ENCODE measurements at regions not wholly inside any gene's neighbourhood (a gene's known extent, or its start where the extent isn't known, plus 50 kb on each side); places are given as distances from the start of the nearest gene placed in this dataset.
A peak's percentile ranks its signal among the peaks of the same experiment; 100 is the strongest.

DNA sequence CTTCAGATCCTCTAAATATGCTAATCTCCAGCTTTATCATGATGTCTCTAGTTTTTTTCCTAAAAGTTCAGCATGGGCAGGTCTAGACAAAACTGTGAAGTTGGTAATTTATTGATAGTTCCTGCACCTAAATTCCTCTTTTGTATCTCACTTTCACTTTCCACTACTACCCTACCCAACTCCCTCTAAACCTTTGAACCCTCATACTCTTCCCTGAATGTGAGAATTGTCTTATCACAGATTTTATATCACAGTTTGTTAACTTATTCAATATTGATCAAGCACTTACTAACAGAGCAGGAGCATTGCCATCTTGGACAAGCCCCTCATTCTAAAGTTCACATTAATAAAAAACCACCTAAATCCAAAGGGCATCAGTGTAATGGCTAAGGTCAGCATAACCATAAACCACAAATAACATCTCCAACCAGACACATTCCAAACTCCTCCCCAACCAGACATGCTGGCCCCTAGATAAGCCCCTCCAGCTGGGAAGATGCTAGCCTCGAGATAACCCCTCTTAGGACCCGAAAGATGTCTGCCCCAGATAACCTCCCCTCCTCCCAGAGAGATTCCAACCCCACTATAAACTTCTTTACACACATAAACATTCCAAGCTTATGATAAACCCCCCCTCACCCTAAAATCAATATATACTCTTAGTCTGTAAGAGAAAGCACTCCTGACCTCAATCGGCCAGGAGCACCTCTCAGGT is 78.7 kb downstream of the FSCB start:
- Mint-ChIP-seq H3K27ac (ENCODE audit: unreplicated experiment) (no peak overlapping the region), H3K4me1 (ENCODE audit: low read depth, unreplicated experiment) (peaks cover 17% of the 10 kb centered on the region), H3K36me3 (ENCODE audit: insufficient read depth, unreplicated experiment) (peaks cover 5% of the 10 kb centered on the region), H3K9me3 (ENCODE audit: unreplicated experiment) (peaks cover 60% of the 10 kb centered on the region), H3K27me3 (ENCODE audit: insufficient read depth, unreplicated experiment) (no peaks in the 10 kb centered on the region), H3K4me3 (ENCODE audit: unreplicated experiment) (no peak overlapping the region)
- H3K36me3 ChIP-seq (ENCODE audit: control insufficient read depth, insufficient read depth, low read length): no peaks in the 10 kb centered on the region
- ChIA-PET POLR2A (no interaction called here), CTCF (no interaction called here)
- TF ChIP-seq CTCF (IDR thresholded peaks at IDR 0.05; ENCODE audit: insufficient read depth in 1 of 2, low read depth in 1 of 2, low read length in 1 of 2, severe bottlenecking in 1 of 2, unreplicated experiment in 1 of 2): no peak
- no peaks in the 10 kb centered on the region for H3K27me3 ChIP-seq (replicated peaks; ENCODE audit: control insufficient read depth, insufficient read depth, low read length)
- H3K9me3 ChIP-seq: peaks cover 7% of the 10 kb centered on the region
- DNase-seq: peak; percentile 4 to 48
- intact Hi-C loops (cut with micrococcal nuclease; ENCODE audit: unreplicated experiment): no loop called here
- H3K4me1 ChIP-seq: peaks cover 6% of the 10 kb centered on the region; the same call in 1 of the 2 replicates
- H3K4me3 ChIP-seq (ENCODE audit: low read depth, low read length): no peak overlapping the region
- no TSS peak for BruUV-seq (replicated peaks)

- Mint-ChIP-seq H3K9me3 (ENCODE audit: unreplicated experiment) (peaks cover 60% of the 10 kb centered on the region), H3K36me3 (ENCODE audit: insufficient read depth, unreplicated experiment) (peaks cover 9% of the 10 kb centered on the region), H3K4me1 (ENCODE audit: low read depth, unreplicated experiment) (peaks cover 11% of the 10 kb centered on the region), H3K27ac (ENCODE audit: unreplicated experiment) (no peak overlapping the region), H3K4me3 (ENCODE audit: unreplicated experiment) (no peak overlapping the region), H3K27me3 (ENCODE audit: insufficient read depth, unreplicated experiment) (no peaks in the 10 kb centered on the region)
- intact Hi-C loops (cut with micrococcal nuclease; ENCODE audit: unreplicated experiment): no loop called here
- no peak overlapping the region for H3K4me3 ChIP-seq (ENCODE audit: low read depth, low read length)
- H3K9me3 ChIP-seq: peaks cover 34% of the 10 kb centered on the region
- no peak for TF ChIP-seq CTCF (IDR thresholded peaks at IDR 0.05; ENCODE audit: insufficient read depth in 1 of 2, low read depth in 1 of 2, low read length in 1 of 2, severe bottlenecking in 1 of 2, unreplicated experiment in 1 of 2)
- CTCF ChIA-PET: no interaction called here
- POLR2A ChIA-PET: no interaction called here
- peaks cover 1% of the 10 kb centered on the region; the same call in 1 of the 2 replicates for H3K36me3 ChIP-seq (ENCODE audit: control insufficient read depth, insufficient read depth, low read length)
- DNase-seq: no peak
- no peaks in the 10 kb centered on the region for H3K27me3 ChIP-seq (replicated peaks; ENCODE audit: control insufficient read depth, insufficient read depth, low read length)
- H3K4me1 ChIP-seq: peaks cover 12% of the 10 kb centered on the region
- BruUV-seq (replicated peaks): no TSS peak
These were observed 84.4 kb downstream of the FSCB start for GRCh38 chr14:44422699-44423098.

GRCh38 chr14:44420226-44420625 is 86.9 kb downstream of the FSCB start:
- Histone ChIP-seq H3K4me1 (peaks cover 20% of the 10 kb centered on the region), H3K9me3 (peaks cover 56% of the 10 kb centered on the region), H3K27me3 (replicated peaks; ENCODE audit: control insufficient read depth, insufficient read depth, low read length) (no peaks in the 10 kb centered on the region), H3K4me3 (ENCODE audit: low read depth, low read length) (no peak overlapping the region), H3K36me3 (ENCODE audit: control insufficient read depth, insufficient read depth, low read length) (peaks cover 1% of the 10 kb centered on the region; the same call in 1 of the 2 replicates)
- CTCF ChIA-PET: no interaction called here
- no TSS peak for BruUV-seq (replicated peaks)
- no peak overlapping the region for H3K27ac Mint-ChIP-seq (ENCODE audit: unreplicated experiment)
- peaks cover 24% of the 10 kb centered on the region for H3K36me3 Mint-ChIP-seq (ENCODE audit: insufficient read depth, unreplicated experiment)
- H3K4me1 Mint-ChIP-seq (ENCODE audit: low read depth, unreplicated experiment): peaks cover 17% of the 10 kb centered on the region
- no peak for DNase-seq
- intact Hi-C loops (cut with micrococcal nuclease; ENCODE audit: unreplicated experiment): no loop called here
- no peak for TF ChIP-seq CTCF (IDR thresholded peaks at IDR 0.05; ENCODE audit: insufficient read depth in 1 of 2, low read depth in 1 of 2, low read length in 1 of 2, severe bottlenecking in 1 of 2, unreplicated experiment in 1 of 2)
- H3K9me3 Mint-ChIP-seq (ENCODE audit: unreplicated experiment): peaks cover 63% of the 10 kb centered on the region
- no peak overlapping the region for H3K4me3 Mint-ChIP-seq (ENCODE audit: unreplicated experiment)
- H3K27me3 Mint-ChIP-seq (ENCODE audit: insufficient read depth, unreplicated experiment): no peaks in the 10 kb centered on the region
- POLR2A ChIA-PET: no interaction called here

All from Caco-2 (cell line).